Neuronal stem cell (in vitro differentiated cells): ENCODE measurements at regions not wholly inside any gene's neighbourhood (a gene's known extent, or its start where the extent isn't known, plus 50 kb on each side); places are given as distances from the start of the nearest gene placed in this dataset.

Experiments used
- DNase-seq: peaks from one replicate; pipeline ENCODE4 v3.0.0-alpha.2; 2013; ENCODE audit warnings: low spot score
- H2AFZ ChIP-seq: one replicate; pipeline ENCODE4 v1.6.1; 2013; ENCODE audit warnings: mild to moderate bottlenecking, low read length, inconsistent platforms
- H2AK5ac ChIP-seq: 2 replicates; pipeline ENCODE4 v1.6.1; 2013; ENCODE audit warnings: low read depth, mild to moderate bottlenecking, inconsistent platforms, low read length, moderate library complexity, mixed read lengths
- H2BK120ac ChIP-seq: 2 replicates; pipeline ENCODE4 v1.6.1; 2013; ENCODE audit warnings: low read depth, mild to moderate bottlenecking, inconsistent platforms, low read length, moderate library complexity, mixed read lengths
- H2BK12ac ChIP-seq: one replicate; pipeline ENCODE4 v1.6.1; 2013; ENCODE audit warnings: low read length, inconsistent platforms
- H2BK15ac ChIP-seq: 2 replicates; pipeline ENCODE4 v1.6.1; 2013; ENCODE audit warnings: mild to moderate bottlenecking, low read length, inconsistent platforms, mixed read lengths
- H2BK5ac ChIP-seq: one replicate; pipeline ENCODE4 v1.6.1; 2013; ENCODE audit warnings: inconsistent platforms, mild to moderate bottlenecking, low read length, moderate library complexity
- H3K14ac ChIP-seq: one replicate; pipeline ENCODE4 v1.6.1; 2013; ENCODE audit warnings: low read length, inconsistent platforms
- H3K18ac ChIP-seq: 2 replicates; pipeline ENCODE4 v1.6.1; 2013; ENCODE audit warnings: low read length, inconsistent platforms
- H3K23ac ChIP-seq: 2 replicates; pipeline ENCODE4 v1.6.1; 2013; ENCODE audit warnings: low read depth, mild to moderate bottlenecking, mixed read lengths, low read length, inconsistent platforms; ENCODE audit not compliant: poor library complexity
- H3K27ac ChIP-seq: replicated peaks from 3 replicates; pipeline ENCODE4 v1.5.1; 2013; ENCODE audit warnings: low read length, inconsistent platforms
- H3K27me3 ChIP-seq, 3 experiments: 2 replicates each; pipeline ENCODE4 v1.6.1; 2013; ENCODE audit warnings: low read length in 3 of 3, mild to moderate bottlenecking in 2 of 3, inconsistent platforms in 1 of 3, low read depth in 1 of 3, mixed read lengths in 1 of 3, moderate library complexity in 1 of 3; ENCODE audit not compliant: control insufficient read depth in 3 of 3, insufficient read depth in 3 of 3
- H3K36me3 ChIP-seq, 2 donors: replicated peaks in 1 of 2; 2 replicates each; pipeline ENCODE4 v1.6.1; 2013; ENCODE audit warnings: low read length in 2 of 2; ENCODE audit not compliant: control insufficient read depth in 2 of 2, insufficient read depth in 2 of 2
- H3K4ac ChIP-seq: 2 replicates; pipeline ENCODE4 v1.6.1; 2013; ENCODE audit warnings: inconsistent platforms, mild to moderate bottlenecking, low read length, moderate library complexity
- H3K4me1 ChIP-seq, 2 donors: 1 replicate in 1 of 2; 2 replicates in 1 of 2; pipeline ENCODE4 v1.6.1; 2013; ENCODE audit warnings: low read length in 2 of 2, low read depth in 1 of 2; ENCODE audit not compliant: control insufficient read depth in 2 of 2, insufficient read depth in 1 of 2
- H3K4me2 ChIP-seq: one replicate; pipeline ENCODE4 v1.6.1; 2013; ENCODE audit warnings: mild to moderate bottlenecking, low read length, inconsistent platforms; ENCODE audit not compliant: insufficient read depth, poor library complexity, severe bottlenecking
- H3K4me3 ChIP-seq, 2 donors: 2 replicates each; pipeline ENCODE4 v1.5.1; 2013; ENCODE audit warnings: low read length in 2 of 2, mild to moderate bottlenecking in 2 of 2, inconsistent platforms in 1 of 2, moderate library complexity in 1 of 2
- H3K79me1 ChIP-seq: one replicate; pipeline ENCODE4 v1.6.1; 2013; ENCODE audit warnings: low read depth, mild to moderate bottlenecking, inconsistent platforms, low read length, moderate library complexity
- H3K9ac ChIP-seq: one replicate; pipeline ENCODE4 v1.6.1; 2013; ENCODE audit warnings: mild to moderate bottlenecking, low read depth, low read length, inconsistent platforms; ENCODE audit not compliant: poor library complexity
- H3K9me3 ChIP-seq, 2 donors: replicated peaks in 1 of 2; 2 replicates each; pipeline versions ENCODE3 to v1.6.1; 2013; ENCODE audit warnings: low read length in 2 of 2, mild to moderate bottlenecking in 2 of 2, inconsistent platforms in 1 of 2, low read depth in 1 of 2, mixed read lengths in 1 of 2, moderate library complexity in 1 of 2; ENCODE audit not compliant: control insufficient read depth in 2 of 2, insufficient read depth in 1 of 2
- H4K8ac ChIP-seq: one replicate; pipeline ENCODE4 v1.6.1; 2013; ENCODE audit warnings: low read depth, mild to moderate bottlenecking, inconsistent platforms, low read length, moderate library complexity
- H4K91ac ChIP-seq: one replicate; pipeline ENCODE4 v1.6.1; 2013; ENCODE audit warnings: low read length, low read depth, mild to moderate bottlenecking, inconsistent platforms; ENCODE audit not compliant: poor library complexity
- WGBS, 2 donors: extraction: QIAGEN DNeasy Blood & Tissue Kit; methylation state at CpG; one replicate each; pipeline ENCODE4 v1.1.7; 2013; ENCODE audit warnings: missing lambda C conversion rate in 2 of 2, mixed read lengths in 1 of 2; ENCODE audit not compliant: insufficient read length in 2 of 2, insufficient replicate concordance in 1 of 2; ENCODE audit errors: extremely low coverage in 2 of 2; 5-methylcytosine and 5-hydroxymethylcytosine counted together

GRCh38 chr5:82777106-82777505 is 300.1 kb downstream of the TMEM167A start:
- H3K27ac ChIP-seq: no peak overlapping the region
- WGBS, 2 donors: no CpG with 5 or more reads among the region's 2 CpGs

GRCh38 chr5:82772281-82772680 is 304.9 kb downstream of the TMEM167A start:
- WGBS, 2 donors: no CpG with 5 or more reads among the region's 4 CpGs
- DNase-seq: peak; percentile 18

More at GRCh38 chr5:82777106-82777505, 300.1 kb downstream of the TMEM167A start:
- no peak overlapping the region for H2BK5ac ChIP-seq
- no peaks in the 10 kb centered on the region for H3K9me3 ChIP-seq
- H3K27me3 ChIP-seq: no peaks in the 10 kb centered on the region
- no peak overlapping the region for H3K4ac ChIP-seq
- H3K14ac ChIP-seq: no peak overlapping the region
- DNase-seq: no peak
- no peak overlapping the region for H3K4me3 ChIP-seq
- H4K8ac ChIP-seq: no peak overlapping the region
- no peaks in the 10 kb centered on the region for H3K36me3 ChIP-seq
- no peak overlapping the region for H2BK120ac ChIP-seq
- H2BK12ac ChIP-seq: no peak overlapping the region
- no peak overlapping the region for H2AFZ ChIP-seq
- H3K4me1 ChIP-seq: peaks cover 3 to 4% of the 10 kb centered on the region in 2 donors
- H2AK5ac ChIP-seq: no peak overlapping the region
- H3K18ac ChIP-seq: no peak overlapping the region
- no peak overlapping the region for H2BK15ac ChIP-seq
- no peak overlapping the region for H3K23ac ChIP-seq
- H4K91ac ChIP-seq: no peak overlapping the region
- no peak overlapping the region for H3K9ac ChIP-seq
- no peaks in the 10 kb centered on the region for H3K79me1 ChIP-seq
- H3K4me2 ChIP-seq: no peak overlapping the region

GRCh38 chr5:82766206-82766605 is 311.0 kb downstream of the TMEM167A start:
- no peak overlapping the region for H2BK120ac ChIP-seq

More at GRCh38 chr5:82772281-82772680, 304.9 kb downstream of the TMEM167A start:
- Histone ChIP-seq H3K4ac (no peak overlapping the region), H3K4me3 (no peak overlapping the region), H3K27me3 (no peaks in the 10 kb centered on the region), H4K8ac (no peak overlapping the region), H3K4me1 (peaks cover 3 to 5% of the 10 kb centered on the region in 2 donors), H4K91ac (no peak overlapping the region), H2AFZ (peak overlapping the region; percentile 32), H3K36me3 (peaks cover 0 to 1% of the 10 kb centered on the region in 2 donors), H3K23ac (no peak overlapping the region), H3K4me2 (no peak overlapping the region), H3K14ac (no peak overlapping the region), H3K9ac (no peak overlapping the region), H3K27ac (no peak overlapping the region), H2BK120ac (no peak overlapping the region), H3K79me1 (no peaks in the 10 kb centered on the region), H2BK5ac (no peak overlapping the region), H2AK5ac (no peak overlapping the region), H3K9me3 (peaks cover 8 to 25% of the 10 kb centered on the region in 2 donors), H3K18ac (no peak overlapping the region), H2BK12ac (no peak overlapping the region), H2BK15ac (no peak overlapping the region)

GRCh38 chr5:82765765-82766164 is 311.4 kb downstream of the TMEM167A start:
- Histone ChIP-seq H3K9me3 (peaks cover 6 to 20% of the 10 kb centered on the region in 2 donors), H3K9ac (no peak overlapping the region), H3K4me3 (no peak overlapping the region), H3K27ac (no peak overlapping the region), H3K14ac (no peak overlapping the region), H2BK12ac (no peak overlapping the region), H3K4me2 (no peak overlapping the region), H3K36me3 (peaks cover 0 to under 1% of the 10 kb centered on the region in 2 donors), H4K8ac (no peak overlapping the region), H4K91ac (no peak overlapping the region), H2BK5ac (no peak overlapping the region), H3K79me1 (peaks cover 2% of the 10 kb centered on the region), H3K18ac (no peak overlapping the region), H3K23ac (no peak overlapping the region), H2BK15ac (no peak overlapping the region), H3K27me3 (no peaks in the 10 kb centered on the region), H2BK120ac (no peak overlapping the region), H2AFZ (peak overlapping the region; percentile 25), H3K4me1 (no peaks in the 10 kb centered on the region), H3K4ac (no peak overlapping the region), H2AK5ac (no peak overlapping the region)
- WGBS, 2 donors: no CpG with 5 or more reads among the region's 3 CpGs
- no peak for DNase-seq

More at GRCh38 chr5:82766206-82766605, 311.0 kb downstream of the TMEM167A start:
- H3K4ac ChIP-seq: no peak overlapping the region
- H3K23ac ChIP-seq: no peak overlapping the region
- no peak overlapping the region for H3K18ac ChIP-seq
- H4K91ac ChIP-seq: no peak overlapping the region
- no peaks in the 10 kb centered on the region for H3K79me1 ChIP-seq
- no peak overlapping the region for H3K4me3 ChIP-seq
- no peak overlapping the region for H2BK12ac ChIP-seq
- H2AK5ac ChIP-seq: no peak overlapping the region
- H3K14ac ChIP-seq: no peak overlapping the region
- H2BK5ac ChIP-seq: no peak overlapping the region
- no peak overlapping the region for H4K8ac ChIP-seq
- no peaks in the 10 kb centered on the region for H3K27me3 ChIP-seq
- H3K4me1 ChIP-seq: no peaks in the 10 kb centered on the region
- peak overlapping the region; percentile 25 for H2AFZ ChIP-seq
- no peak overlapping the region for H3K9ac ChIP-seq
- DNase-seq: no peak
- H3K27ac ChIP-seq: no peak overlapping the region
- H3K4me2 ChIP-seq: no peak overlapping the region
- H3K9me3 ChIP-seq: peaks cover 5 to 21% of the 10 kb centered on the region in 2 donors
- no peak overlapping the region for H2BK15ac ChIP-seq
- H3K36me3 ChIP-seq: peaks cover 0 to 1% of the 10 kb centered on the region in 2 donors
